GM12878 (cell line): ENCODE measurements at regions not wholly inside any gene's neighbourhood (a gene's known extent, or its start where the extent isn't known, plus 50 kb on each side); places are given as distances from the start of the nearest gene placed in this dataset.
A peak's percentile ranks its signal among the peaks of the same experiment; 100 is the strongest.

ENCODE experiments used
- ATAC-seq: fragments of 200-7000 bp; cut with Tn5 transposase; 3 replicates; pipeline ENCODE4 v1.9.1; 2020; ENCODE audit warnings: mild to moderate bottlenecking, moderate library complexity
- BruUV-seq: library from RNA; stranded (reverse); fragments of 400-500 nt; replicated peaks from 2 replicates; lab custom pipeline; 2021; lab: Mats Ljungman, UMichigan
- CTCF ChIA-PET: fragments of 300-600 bp; sonication (Branson Sonifier 250); formaldehyde crosslinking; extraction: SDS; loops from one replicate; lab custom pipeline; 2021; ENCODE audit warnings: inconsistent platforms; lab: Yijun Ruan, JAX
- POLR2A ChIA-PET: fragments of 350-600 bp; formaldehyde crosslinking; extraction: SDS; loops from one replicate; lab custom pipeline; 2021; ENCODE audit warnings: inconsistent platforms; lab: Charles Lee
- RAD21 ChIA-PET: fragments of 300-600 bp; sonication (Branson Sonifier 250); formaldehyde crosslinking; loops from one replicate; lab custom pipeline; 2023; ENCODE audit warnings: antibody characterized with exemption; ENCODE audit not compliant: unreplicated experiment; lab: Charles Lee
- SMC1A ChIA-PET: fragments of 300-600 bp; sonication (Branson Sonifier 250); formaldehyde crosslinking; loops from one replicate; lab custom pipeline; 2023; ENCODE audit not compliant: unreplicated experiment, uncharacterized antibody; lab: Charles Lee
- DNase-seq: peaks from one replicate; pipeline ENCODE4 v3.0.0-alpha.2; 2011; ENCODE audit warnings: low read depth, low spot score
- FAIRE-seq: peaks from 3 replicates; lab custom pipeline; 2011; peaks lifted over from hg19 to GRCh38; lab: Jason Lieb, UNC
- H2AFZ ChIP-seq: 2 replicates; pipeline ENCODE4 v1.6.0; 2011; ENCODE audit warnings: low read depth, low read length, control low read depth; ENCODE audit not compliant: control insufficient read depth
- H3K27ac ChIP-seq: 2 replicates; pipeline ENCODE4 v1.5.1; 2011; ENCODE audit warnings: control low read depth; ENCODE audit not compliant: control insufficient read depth, insufficient read depth
- H3K27me3 ChIP-seq, 2 experiments: replicated peaks in 1 of 2; 2 replicates each; pipeline versions ENCODE4 v1.6.0 to v1.6.1; 2011; ENCODE audit warnings: low read length in 1 of 2; ENCODE audit not compliant: control insufficient read depth in 2 of 2, insufficient read depth in 2 of 2
- H3K36me3 ChIP-seq, 2 experiments: 2 replicates each; pipeline ENCODE4 v1.5.1; 2011; ENCODE audit warnings: low read length in 1 of 2; ENCODE audit not compliant: control insufficient read depth in 2 of 2, insufficient read depth in 2 of 2
- H3K4me1 ChIP-seq: 2 replicates; pipeline ENCODE4 v1.6.1; 2011; ENCODE audit warnings: mild to moderate bottlenecking, low read length, moderate library complexity, mixed read lengths; ENCODE audit not compliant: control insufficient read depth, insufficient read depth
- H3K4me2 ChIP-seq: 2 replicates; pipeline ENCODE4 v1.6.0; 2011; ENCODE audit warnings: control low read depth; ENCODE audit not compliant: control insufficient read depth, insufficient read depth
- H3K4me3 ChIP-seq: fragments of 200-600 bp; sonication (generic); 2 replicates; pipeline ENCODE4 v1.5.1; 2016
- H3K79me2 ChIP-seq: 2 replicates; pipeline ENCODE4 v1.6.0; 2011; ENCODE audit warnings: low read length; ENCODE audit not compliant: control insufficient read depth, insufficient read depth
- H3K9ac ChIP-seq: 2 replicates; pipeline ENCODE4 v1.8.0; 2011; ENCODE audit warnings: low read length, control low read depth, mixed read lengths; ENCODE audit not compliant: control insufficient read depth, insufficient read depth
- H3K9me3 ChIP-seq: replicated peaks from 3 replicates; pipeline ENCODE4 v1.5.1; 2011; ENCODE audit warnings: mild to moderate bottlenecking, low read length; ENCODE audit not compliant: control insufficient read depth, insufficient read depth
- H4K20me1 ChIP-seq: 2 replicates; pipeline ENCODE4 v1.6.0; 2011; ENCODE audit not compliant: control insufficient read depth, insufficient read depth
- ATF2 ChIP-seq: IDR thresholded peaks from 2 replicates; pipeline ENCODE4 v1.6.1; 2012; ENCODE audit warnings: low read length, inconsistent platforms
- BCLAF1 ChIP-seq: fragments of 450-650 bp; IDR thresholded peaks from 2 replicates; pipeline ENCODE4 v1.6.1; 2017; ENCODE audit warnings: antibody characterized with exemption, mild to moderate bottlenecking, moderate library complexity
- SPI1 ChIP-seq: IDR thresholded peaks from 2 replicates; pipeline ENCODE4 v1.6.1; 2011; ENCODE audit warnings: low read depth, mild to moderate bottlenecking, low read length, moderate library complexity, borderline replicate concordance; ENCODE audit not compliant: insufficient read depth
- WGBS: methylation state at CpG from one replicate; pipeline ENCODE4 v1.1.6; 2016; ENCODE audit warnings: low lambda C conversion rate; ENCODE audit not compliant: insufficient replicate concordance, insufficient coverage; ENCODE audit errors: missing lambda C conversion rate; 5-methylcytosine and 5-hydroxymethylcytosine counted together
- in situ Hi-C: fragments of 300-500 bp; cut with MboI; formaldehyde crosslinking; loops from 9 replicates; pipeline ENCODE4 v1.14.3; 2018; ENCODE audit warnings: mixed read lengths
- intact Hi-C: fragments of 100-400 bp; cut with micrococcal nuclease; formaldehyde crosslinking; loops from one replicate; pipeline ENCODE4 v1.14.2; 2022; ENCODE audit not compliant: unreplicated experiment

- Histone ChIP-seq H4K20me1 (no peaks in the 10 kb centered on the region), H3K4me3 (no peak overlapping the region), H3K27me3 (no peaks in the 10 kb centered on the region), H3K9ac (no peak overlapping the region), H3K36me3 (no peaks in the 10 kb centered on the region), H3K79me2 (no peaks in the 10 kb centered on the region), H3K27ac (no peak overlapping the region), H2AFZ (no peak overlapping the region), H3K9me3 (no peaks in the 10 kb centered on the region), H3K4me1 (no peaks in the 10 kb centered on the region), H3K4me2 (no peak overlapping the region)
- in situ Hi-C loops: no loop called here
- BruUV-seq: no TSS peak
- POLR2A ChIA-PET: no interaction called here
- TF ChIP-seq SPI1: peak; percentile 58; the same call in 1 of the 2 replicates
- TF ChIP-seq BCLAF1: no peak
- TF ChIP-seq ATF2: no peak
- intact Hi-C loops: no loop called here
- RAD21 ChIA-PET: interaction anchor here (1.0 kb wide), 1 partner anchor 294 kb away, joined by 4 read pairs; no protein-coding TSS in a partner anchor
- CTCF ChIA-PET: interaction anchor here (1.2 kb wide), 1 partner anchor 270 kb away, joined by 4 read pairs; no protein-coding TSS in a partner anchor
- DNase-seq (no peak), FAIRE-seq (no peak), ATAC-seq (no peak)
- WGBS: 46% methylated on average over 8 of the region's 8 CpGs
- SMC1A ChIA-PET: no interaction called here
Measured at GRCh38 chr2:173766537-173767289, 198.5 kb downstream of the SP3 start.
